SJCRH30 (cell line): ENCODE measurements at regions not wholly inside any gene's neighbourhood (a gene's known extent, or its start where the extent isn't known, plus 50 kb on each side); places are given as distances from the start of the nearest gene placed in this dataset.
"Not testable (repeated sequence)": the region's sequence is repeated elsewhere in the genome, so short reads cannot be mapped to it uniquely, and the experiment has no call there.

Experiments used
- DNase-seq, 2 experiments: peaks; one replicate each; pipeline ENCODE4 v3.0.0-alpha.2; 2015 to 2020
- H3K27ac ChIP-seq: fragments of 250-450 bp; sonication (Bioruptor Pico); 2 replicates; pipeline ENCODE4 v1.5.1; 2020; ENCODE audit warnings: mild to moderate bottlenecking, moderate library complexity
- H3K27me3 ChIP-seq: fragments of 250-450 bp; sonication (Bioruptor Pico); 2 replicates; pipeline ENCODE4 v1.5.1; 2020; ENCODE audit warnings: mild to moderate bottlenecking, moderate library complexity
- H3K36me3 ChIP-seq: fragments of 250-450 bp; sonication (Bioruptor Pico); 2 replicates; pipeline ENCODE4 v1.5.1; 2020; ENCODE audit warnings: mild to moderate bottlenecking, moderate library complexity
- H3K4me1 ChIP-seq: fragments of 250-450 bp; sonication (Bioruptor Pico); 2 replicates; pipeline ENCODE4 v1.5.1; 2020; ENCODE audit warnings: mild to moderate bottlenecking, moderate library complexity
- H3K4me3 ChIP-seq: fragments of 250-450 bp; sonication (Bioruptor Pico); 2 replicates; pipeline ENCODE4 v1.5.1; 2020; ENCODE audit warnings: mild to moderate bottlenecking, moderate library complexity
- H3K9me3 ChIP-seq: fragments of 250-450 bp; sonication (Bioruptor Pico); replicated peaks from 2 replicates; pipeline ENCODE4 v1.5.1; 2020; ENCODE audit warnings: mild to moderate bottlenecking, moderate library complexity

- DNase-seq: no peak
- Histone ChIP-seq H3K27me3 (no peaks in the 10 kb centered on the region), H3K36me3 (no peaks in the 10 kb centered on the region), H3K27ac (no peak overlapping the region), H3K4me1 (peaks cover 5% of the 10 kb centered on the region), H3K9me3 (no peaks in the 10 kb centered on the region), H3K4me3 (no peak overlapping the region)
Measured at GRCh38 chr10:33067481-33067880, 109.5 kb upstream of the ITGB1 start.

- no peaks in the 10 kb centered on the region for H3K27me3 ChIP-seq
- H3K4me3 ChIP-seq: no peak overlapping the region
- H3K9me3 ChIP-seq: no peaks in the 10 kb centered on the region
- H3K27ac ChIP-seq: no peak overlapping the region
- no peak for DNase-seq
- H3K4me1 ChIP-seq: peaks cover 1% of the 10 kb centered on the region
- H3K36me3 ChIP-seq: no peaks in the 10 kb centered on the region
Measured at GRCh38 chr10:33066558-33067236, 108.7 kb upstream of the ITGB1 start.

- Histone ChIP-seq H3K27ac (no peak overlapping the region), H3K4me3 (no peak overlapping the region), H3K4me1 (no peaks in the 10 kb centered on the region), H3K36me3 (no peaks in the 10 kb centered on the region), H3K9me3 (0 out of 2 replicates have a peak, but pooled peaks cover 2% of the 10 kb centered on the region), H3K27me3 (no peaks in the 10 kb centered on the region)
- no peak for DNase-seq
Measured at GRCh38 chr10:33065111-33065510, 107.1 kb upstream of the ITGB1 start.

DNA sequence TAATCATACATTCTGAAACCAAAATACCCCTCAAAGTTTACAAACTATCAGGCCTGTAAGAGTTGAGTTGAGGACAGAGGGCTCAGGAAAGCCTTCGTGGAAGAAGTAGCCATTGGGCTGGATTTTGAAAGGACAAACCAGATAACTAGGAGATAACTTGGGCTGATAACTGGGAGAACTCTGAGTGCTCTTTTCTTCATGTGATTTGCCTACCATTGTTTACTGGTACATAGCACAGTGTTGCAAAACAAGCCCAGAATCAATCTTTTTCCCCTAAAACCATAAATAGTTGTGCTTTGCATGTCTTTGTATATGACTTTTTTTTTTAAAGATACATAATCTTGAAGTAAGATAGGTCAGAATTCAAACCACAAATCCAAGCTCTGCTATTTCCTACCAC lies 106.7 kb upstream of the ITGB1 start:
- DNase-seq: no peak
- Histone ChIP-seq H3K4me1 (no peaks in the 10 kb centered on the region), H3K4me3 (no peak overlapping the region), H3K9me3 (0 out of 2 replicates have a peak, but pooled peaks cover 6% of the 10 kb centered on the region), H3K36me3 (no peaks in the 10 kb centered on the region), H3K27me3 (no peaks in the 10 kb centered on the region), H3K27ac (no peak overlapping the region)

DNA sequence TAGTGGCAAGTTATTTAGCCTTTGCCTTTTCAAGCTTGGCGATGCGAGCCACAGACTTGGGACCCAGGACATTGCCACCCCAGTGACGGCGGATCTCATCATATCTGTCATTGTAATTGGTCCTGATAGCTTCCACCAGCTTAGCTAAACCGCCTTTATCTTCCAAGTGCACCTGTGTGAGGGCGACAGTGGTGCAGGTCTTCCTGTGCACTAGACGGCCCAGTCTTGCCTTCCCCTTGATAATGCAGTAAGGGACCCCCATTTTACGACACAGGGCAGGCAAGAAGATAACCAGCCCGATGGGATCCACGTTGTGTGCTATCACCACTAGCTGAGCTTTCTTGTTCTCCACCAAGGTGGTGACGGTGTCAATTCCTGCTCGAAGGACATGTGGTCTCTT lies 99.6 kb upstream of the ITGB1 start:
- no peak for DNase-seq
- Histone ChIP-seq H3K9me3 (0 out of 2 replicates have a peak, but pooled peaks cover 6% of the 10 kb centered on the region), H3K4me3 (no peak overlapping the region), H3K4me1 (peaks cover 32% of the 10 kb centered on the region), H3K27me3 (no peaks in the 10 kb centered on the region), H3K27ac (no peak overlapping the region), H3K36me3 (no peaks in the 10 kb centered on the region)

DNA sequence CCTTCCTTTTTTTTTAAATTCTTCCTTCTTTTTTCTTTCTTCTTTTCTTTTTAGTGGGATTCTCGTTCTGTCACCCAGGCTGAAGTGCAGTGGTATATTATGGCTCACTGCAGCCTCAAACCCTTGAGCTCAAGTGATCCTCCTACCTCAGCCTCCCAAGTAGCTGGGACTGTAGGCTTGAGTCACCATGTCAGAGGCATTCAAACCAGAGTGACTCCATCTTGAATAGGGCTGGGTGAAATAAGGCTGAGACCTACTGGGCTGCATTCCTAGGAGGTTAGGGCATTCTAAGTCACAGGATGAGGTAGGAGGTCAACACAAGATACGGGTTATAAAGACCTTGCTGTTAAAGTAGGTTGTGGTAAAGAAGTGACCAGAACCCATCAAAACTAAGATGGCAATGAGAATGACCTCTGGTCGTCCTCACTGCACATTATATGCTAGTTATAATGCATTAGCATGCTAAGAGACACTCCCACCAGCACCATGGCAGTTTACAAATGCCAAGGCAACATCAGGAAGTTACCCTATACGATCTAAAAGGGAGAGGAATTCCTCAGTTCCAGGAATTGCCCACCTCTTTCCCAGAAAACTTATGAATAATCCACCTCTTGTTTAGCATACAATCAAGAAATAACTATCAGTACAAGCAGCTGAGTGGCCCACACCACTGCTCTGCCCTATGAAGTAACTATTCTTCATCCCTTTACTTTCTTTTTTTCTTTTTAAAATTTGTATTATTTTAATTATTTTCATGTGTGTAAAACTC lies 99.0 kb upstream of the ITGB1 start:
- Histone ChIP-seq H3K27ac (no peak overlapping the region), H3K4me3 (no peak overlapping the region), H3K27me3 (no peaks in the 10 kb centered on the region), H3K9me3 (0 out of 2 replicates have a peak, but pooled peaks cover 6% of the 10 kb centered on the region), H3K36me3 (no peaks in the 10 kb centered on the region), H3K4me1 (peaks cover 34% of the 10 kb centered on the region)
- no peak for DNase-seq

DNA sequence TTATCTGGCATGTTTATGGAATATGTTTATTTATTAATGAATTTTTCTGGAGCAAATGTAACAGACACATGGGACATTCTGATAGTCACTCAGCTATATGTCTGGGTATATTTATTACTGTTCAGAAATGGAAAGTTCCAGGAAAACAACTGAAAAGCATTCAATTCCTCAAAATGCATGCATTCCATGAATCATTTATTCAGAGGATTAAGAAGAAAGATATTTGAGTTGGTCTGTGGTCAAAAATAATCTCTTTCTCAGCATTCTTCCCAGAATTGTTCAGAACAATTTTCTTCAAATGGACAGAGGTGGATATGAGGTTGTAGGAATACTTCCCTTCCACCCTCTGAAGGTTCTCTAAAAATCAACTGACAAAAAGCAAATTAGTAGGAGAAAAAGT lies 97.6 kb upstream of the ITGB1 start:
- H3K9me3 ChIP-seq: 0 out of 2 replicates have a peak, but pooled peaks cover 6% of the 10 kb centered on the region
- H3K27ac ChIP-seq: peak overlapping the region; percentile 21; the same call in 1 of the 2 replicates
- DNase-seq: peak in 1 of 2 experiments; percentile 32
- H3K36me3 ChIP-seq: no peaks in the 10 kb centered on the region
- H3K4me1 ChIP-seq: peaks cover 43% of the 10 kb centered on the region
- no peaks in the 10 kb centered on the region for H3K27me3 ChIP-seq
- no peak overlapping the region for H3K4me3 ChIP-seq

GRCh38 chr10:33052915-33053810 lies 95.1 kb upstream of the ITGB1 start:
- Histone ChIP-seq H3K4me1 (peaks cover 43% of the 10 kb centered on the region), H3K9me3 (no peaks in the 10 kb centered on the region), H3K4me3 (peak overlapping the region; percentile 23), H3K27ac (peak overlapping the region; percentile 96), H3K36me3 (no peaks in the 10 kb centered on the region), H3K27me3 (no peaks in the 10 kb centered on the region)
- DNase-seq: peak; percentile 60 to 75

- Histone ChIP-seq H3K27me3 (no peaks in the 10 kb centered on the region), H3K4me1 (peaks cover 43% of the 10 kb centered on the region), H3K4me3 (peak overlapping the region; percentile 23), H3K27ac (peak overlapping the region; percentile 96), H3K9me3 (no peaks in the 10 kb centered on the region), H3K36me3 (no peaks in the 10 kb centered on the region)
- DNase-seq: peak; percentile 83 to 95
Measured at GRCh38 chr10:33052263-33052875, 94.3 kb upstream of the ITGB1 start.

GRCh38 chr10:33049963-33050920 lies 92.2 kb upstream of the ITGB1 start:
- not testable (repeated sequence) for H3K27ac ChIP-seq, H3K9me3 ChIP-seq, H3K4me3 ChIP-seq, H3K36me3 ChIP-seq, H3K27me3 ChIP-seq, DNase-seq
- peaks cover 31% of the 10 kb centered on the region for H3K4me1 ChIP-seq

GRCh38 chr10:33048223-33048622 lies 90.2 kb upstream of the ITGB1 start:
- Histone ChIP-seq H3K36me3 (no peaks in the 10 kb centered on the region), H3K27me3 (no peaks in the 10 kb centered on the region), H3K27ac (no peak overlapping the region), H3K4me3 (no peak overlapping the region), H3K9me3 (no peaks in the 10 kb centered on the region), H3K4me1 (peaks cover 17% of the 10 kb centered on the region)
- DNase-seq: no peak

DNA sequence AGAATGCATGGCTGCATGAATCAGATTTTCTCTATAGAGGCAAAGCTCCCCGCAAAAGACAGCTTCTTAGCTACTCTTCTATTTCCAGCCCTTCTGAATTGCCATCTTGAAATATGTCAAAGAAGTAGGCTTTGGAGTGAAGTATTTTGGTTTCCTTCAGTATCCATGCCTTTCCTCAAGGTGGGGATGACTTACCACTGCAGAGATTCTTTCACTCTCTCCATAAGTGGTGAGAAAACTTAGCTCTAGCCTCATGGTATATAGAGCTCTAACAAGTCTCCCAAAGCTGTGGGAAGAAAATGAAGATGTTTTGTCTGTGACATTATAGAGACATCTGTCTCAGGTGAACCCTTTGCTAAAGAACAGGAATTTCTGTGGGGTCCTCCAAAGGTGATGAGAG lies 89.6 kb upstream of the ITGB1 start:
- no peak overlapping the region for H3K4me3 ChIP-seq
- H3K27ac ChIP-seq: no peak overlapping the region
- H3K9me3 ChIP-seq: no peaks in the 10 kb centered on the region
- DNase-seq: no peak
- H3K27me3 ChIP-seq: no peaks in the 10 kb centered on the region
- peaks cover 11% of the 10 kb centered on the region for H3K4me1 ChIP-seq
- H3K36me3 ChIP-seq: no peaks in the 10 kb centered on the region

GRCh38 chr10:33046792-33047191 lies 88.8 kb upstream of the ITGB1 start:
- Histone ChIP-seq H3K27ac (no peak overlapping the region), H3K9me3 (no peaks in the 10 kb centered on the region), H3K4me1 (peaks cover 11% of the 10 kb centered on the region), H3K36me3 (no peaks in the 10 kb centered on the region), H3K4me3 (no peak overlapping the region), H3K27me3 (no peaks in the 10 kb centered on the region)
- DNase-seq: no peak
